GM21619 (cell line): ENCODE measurements at regions not wholly inside any gene's neighbourhood (a gene's known extent, or its start where the extent isn't known, plus 50 kb on each side); places are given as distances from the start of the nearest gene placed in this dataset.

Source experiments
- ATAC-seq: cut with Tn5 transposase; IDR thresholded peaks from one replicate; pipeline ENCODE4 v1.9.1; 2021; ENCODE audit not compliant: unreplicated experiment

DNA sequence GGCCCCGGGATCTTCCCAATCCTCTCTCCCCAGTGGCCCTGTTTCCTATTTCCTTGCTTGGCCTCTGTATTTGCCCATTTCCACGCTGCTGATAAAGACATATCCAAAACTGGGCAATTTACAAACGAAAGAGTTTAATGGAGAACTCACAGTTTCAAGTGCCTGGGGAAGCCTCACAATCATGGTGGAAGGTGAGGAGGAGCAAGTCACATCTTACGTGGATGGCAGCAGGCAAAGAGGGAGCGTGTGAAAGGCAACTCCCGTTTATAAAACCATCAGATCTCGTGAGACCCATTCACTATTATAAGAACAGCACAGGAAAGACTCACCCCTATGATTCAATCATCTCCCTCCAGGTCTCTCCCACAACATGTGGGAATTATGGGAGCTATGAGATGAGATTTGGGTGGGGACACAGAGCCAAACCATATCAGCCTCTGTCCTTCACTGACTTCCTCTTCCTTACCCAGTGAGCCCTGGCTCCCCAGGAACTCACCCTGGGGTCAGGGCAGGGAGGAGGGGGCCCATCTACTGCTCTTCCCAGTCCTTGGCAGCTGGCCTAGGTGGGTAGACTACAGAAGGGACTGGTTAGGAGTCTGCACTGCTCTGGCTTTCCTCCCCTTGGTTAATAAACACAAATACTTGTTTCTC, 105.8 kb upstream of the MYCN start:
- no peak for ATAC-seq

DNA sequence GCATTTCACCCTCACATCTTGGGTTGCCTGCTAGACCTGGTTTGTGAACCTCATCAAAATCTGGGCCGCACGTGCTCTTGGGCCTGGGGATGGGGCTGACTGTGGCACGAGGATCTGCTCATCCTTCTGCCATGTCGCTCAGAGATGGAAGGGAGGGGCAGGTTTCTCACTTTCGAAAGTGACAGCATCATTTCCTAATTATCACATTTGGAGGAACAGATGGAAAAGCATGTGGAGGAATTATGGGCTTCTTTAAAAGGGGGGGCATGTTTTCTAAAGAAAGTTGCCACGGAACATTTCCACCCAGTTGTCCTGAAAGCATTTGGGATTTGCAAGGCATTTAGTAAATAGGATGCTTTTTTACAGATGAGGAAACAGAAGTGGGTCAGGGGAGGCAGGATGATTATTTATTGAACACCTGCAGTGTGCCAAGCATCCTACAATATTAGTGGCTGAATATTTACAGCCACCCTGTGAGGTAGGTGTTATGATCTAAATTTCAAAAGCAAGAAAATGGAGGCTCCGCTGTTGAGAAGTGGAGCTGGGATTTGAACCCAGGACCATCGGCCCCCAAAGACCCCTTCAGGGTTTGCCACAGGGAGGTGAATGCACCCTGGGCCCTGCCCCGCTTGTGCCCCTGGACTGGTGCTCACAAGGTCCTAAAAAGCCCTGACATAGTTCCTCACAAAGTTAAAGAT, 104.2 kb upstream of the MYCN start:
- no peak for ATAC-seq

DNA sequence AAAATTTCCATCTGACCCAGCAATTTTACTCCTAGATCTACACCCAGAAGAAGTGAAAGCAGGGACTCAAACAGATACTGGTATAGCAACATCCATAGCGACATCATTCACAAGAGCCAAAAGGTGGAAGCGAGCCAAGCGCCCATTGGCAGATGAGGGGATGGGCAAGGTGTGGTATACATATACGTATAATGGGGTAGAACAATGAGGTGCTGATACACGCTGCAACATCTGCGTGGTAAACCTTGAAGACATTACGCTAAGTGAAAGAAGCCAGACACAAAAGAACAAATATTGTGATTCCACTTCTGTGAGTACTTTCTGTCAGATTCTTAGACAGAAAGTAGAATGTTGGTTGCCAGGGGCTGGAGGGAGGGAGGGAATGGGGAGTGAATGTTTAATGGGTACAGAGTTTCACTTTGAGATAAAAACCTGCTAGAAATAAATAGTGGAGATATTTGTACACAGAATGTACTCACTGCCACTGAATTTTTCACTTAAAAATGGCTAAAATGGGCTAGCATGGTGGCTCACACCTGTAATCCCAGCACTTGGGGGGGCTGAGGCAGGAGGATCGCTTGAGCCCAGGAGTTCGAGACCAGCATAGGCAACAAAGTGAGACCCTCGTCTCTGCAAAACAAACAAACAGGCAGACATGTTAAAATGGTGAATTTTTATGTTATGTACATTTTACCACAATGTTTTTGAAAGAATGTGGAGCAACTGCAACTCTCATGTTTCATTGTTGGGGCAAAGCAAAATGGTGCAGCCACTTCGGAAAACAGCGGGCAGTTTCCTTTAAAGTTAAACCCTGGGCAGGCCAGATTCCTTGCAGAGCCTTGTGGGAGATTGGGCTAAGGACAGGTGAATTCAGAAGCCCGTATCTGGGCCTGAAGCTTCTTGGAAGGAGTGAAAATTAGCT, 103.4 kb upstream of the MYCN start:
- no peak for ATAC-seq

DNA sequence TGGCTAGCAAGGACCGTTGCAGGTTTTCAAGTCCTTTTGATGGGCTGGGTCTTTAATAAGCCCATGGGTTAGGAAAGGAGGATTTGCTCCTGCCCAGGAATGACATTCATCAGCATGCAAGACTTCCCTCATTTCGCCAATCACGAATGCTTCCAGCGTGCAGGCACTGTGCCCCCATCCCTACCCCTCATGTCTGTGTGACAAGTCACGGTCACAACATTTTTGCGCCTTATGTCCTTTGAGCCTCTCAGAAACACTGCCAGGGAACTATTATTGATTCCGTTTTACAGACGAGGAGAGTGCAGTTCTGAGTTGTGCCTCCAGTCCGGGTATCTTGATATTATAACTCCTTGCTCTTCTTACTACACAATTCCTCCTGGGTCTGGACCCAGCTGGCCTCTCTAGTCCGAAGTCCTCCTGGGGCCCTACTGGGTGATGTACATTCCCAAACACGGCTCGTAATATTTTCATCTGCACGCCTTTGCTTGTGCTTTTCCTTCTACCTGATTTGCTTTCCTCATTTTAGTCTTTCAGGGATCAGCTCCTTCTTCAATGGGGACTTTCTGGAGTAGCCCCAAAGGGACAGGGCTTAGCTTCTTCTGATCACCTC, 101.8 kb upstream of the MYCN start:
- ATAC-seq, result no peak

DNA sequence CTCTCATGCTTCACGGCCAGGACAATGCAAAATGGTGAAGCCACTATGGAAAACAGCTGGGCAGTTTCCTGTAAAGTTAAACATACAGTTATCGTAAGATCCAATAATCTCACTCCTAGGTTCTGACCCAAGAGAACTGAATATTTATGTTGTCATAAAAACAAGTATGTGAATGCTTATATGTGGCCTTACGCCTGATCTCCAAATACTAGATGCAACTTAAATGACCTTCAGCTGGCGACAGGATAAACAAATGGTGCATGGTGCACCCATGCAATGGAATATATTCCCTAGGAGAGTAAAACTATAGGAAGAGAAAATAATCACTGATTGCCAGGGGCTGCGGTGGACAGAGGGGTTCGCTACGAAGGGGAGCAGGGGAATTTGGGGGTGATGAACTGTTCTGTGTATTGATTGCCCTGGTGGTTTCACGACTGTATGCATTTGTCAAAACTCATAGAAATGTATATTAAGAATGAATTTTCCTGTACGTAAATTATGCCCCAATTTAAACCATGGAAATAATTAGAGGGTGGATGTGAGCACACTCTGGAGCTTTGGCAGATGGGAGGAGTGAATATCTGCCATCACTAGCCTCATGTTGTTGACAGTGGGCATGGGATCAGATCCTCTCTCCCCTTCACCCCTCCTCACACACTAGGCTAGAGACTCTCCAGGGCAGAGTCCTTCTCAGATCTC, 100.8 kb upstream of the MYCN start:
- ATAC-seq, result no peak

DNA sequence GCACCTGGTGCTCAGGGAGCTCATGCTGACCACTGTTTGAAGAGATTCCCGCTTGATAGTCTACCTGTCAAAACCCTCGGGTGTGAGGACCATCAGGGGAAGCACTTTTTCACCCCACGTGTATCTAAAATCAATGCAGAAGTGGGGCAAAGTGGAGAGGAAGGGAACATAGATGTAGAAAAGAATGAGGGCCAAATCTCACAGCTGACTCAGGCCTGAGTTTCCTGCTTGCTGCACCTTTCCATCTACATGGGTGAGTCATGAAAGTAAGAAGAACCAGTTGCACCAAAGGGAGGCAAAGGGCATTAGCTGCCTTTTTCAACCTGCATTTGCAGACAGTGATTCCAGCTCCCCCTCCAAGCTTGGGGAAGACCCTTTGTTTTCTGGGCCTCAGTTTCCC, 100.2 kb upstream of the MYCN start:
- no peak for ATAC-seq

DNA sequence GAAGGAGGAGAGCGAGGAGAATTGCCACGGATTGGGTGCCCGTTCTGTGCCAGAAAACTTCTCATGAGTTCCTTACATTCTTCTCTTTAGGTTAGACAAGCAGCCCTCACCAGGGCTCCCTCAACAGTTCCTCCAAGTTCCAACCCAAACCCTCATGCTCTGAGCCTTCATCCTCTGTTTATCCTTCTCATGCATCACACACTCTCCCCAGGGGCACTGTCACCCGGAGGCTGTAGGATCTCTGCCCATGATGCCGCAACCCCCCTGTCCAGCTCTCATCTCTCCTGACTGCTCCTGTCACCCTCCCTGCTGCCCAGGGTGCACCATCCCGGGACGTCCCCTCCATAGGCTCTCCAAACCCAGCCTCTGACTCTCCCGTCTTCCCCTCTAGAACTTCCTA, 99.4 kb upstream of the MYCN start:
- no peak for ATAC-seq

DNA sequence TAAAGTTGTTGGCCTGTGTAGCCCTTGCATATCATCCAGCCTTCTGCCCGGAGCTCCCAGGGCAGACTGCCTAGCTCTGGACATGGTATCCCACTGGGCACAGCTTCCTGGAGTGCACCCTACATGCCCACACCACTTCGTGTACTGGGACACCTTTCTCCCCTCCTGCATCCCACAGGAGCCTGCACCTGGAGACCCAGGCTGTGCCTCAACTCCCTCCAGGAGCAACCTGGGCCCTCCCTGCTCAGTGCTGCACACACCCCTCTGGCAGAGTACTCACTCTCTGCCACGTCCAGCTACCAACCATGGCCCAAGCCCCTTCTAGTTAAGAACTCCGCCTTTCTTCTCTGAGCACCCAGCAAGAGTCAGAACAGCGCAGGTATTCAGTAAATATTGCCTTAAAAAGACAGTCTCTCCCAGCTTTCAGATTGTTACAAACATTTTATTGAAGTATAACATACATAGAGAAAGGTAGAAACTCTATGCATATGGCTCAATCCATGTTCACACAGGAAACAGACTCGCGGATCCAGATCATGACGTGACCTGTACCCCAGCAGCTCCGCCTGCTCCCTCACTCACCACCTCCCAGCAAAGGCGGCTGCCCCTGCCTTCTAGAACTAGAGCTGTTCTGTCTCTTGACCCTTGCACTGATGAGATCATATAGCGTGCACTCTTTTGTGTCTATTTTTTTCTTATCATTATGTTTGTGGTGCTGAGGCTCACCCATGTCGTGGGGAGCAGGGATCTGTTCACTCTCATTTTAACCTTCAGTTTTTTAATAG, 98.4 kb upstream of the MYCN start:
- ATAC-seq, result no peak

DNA sequence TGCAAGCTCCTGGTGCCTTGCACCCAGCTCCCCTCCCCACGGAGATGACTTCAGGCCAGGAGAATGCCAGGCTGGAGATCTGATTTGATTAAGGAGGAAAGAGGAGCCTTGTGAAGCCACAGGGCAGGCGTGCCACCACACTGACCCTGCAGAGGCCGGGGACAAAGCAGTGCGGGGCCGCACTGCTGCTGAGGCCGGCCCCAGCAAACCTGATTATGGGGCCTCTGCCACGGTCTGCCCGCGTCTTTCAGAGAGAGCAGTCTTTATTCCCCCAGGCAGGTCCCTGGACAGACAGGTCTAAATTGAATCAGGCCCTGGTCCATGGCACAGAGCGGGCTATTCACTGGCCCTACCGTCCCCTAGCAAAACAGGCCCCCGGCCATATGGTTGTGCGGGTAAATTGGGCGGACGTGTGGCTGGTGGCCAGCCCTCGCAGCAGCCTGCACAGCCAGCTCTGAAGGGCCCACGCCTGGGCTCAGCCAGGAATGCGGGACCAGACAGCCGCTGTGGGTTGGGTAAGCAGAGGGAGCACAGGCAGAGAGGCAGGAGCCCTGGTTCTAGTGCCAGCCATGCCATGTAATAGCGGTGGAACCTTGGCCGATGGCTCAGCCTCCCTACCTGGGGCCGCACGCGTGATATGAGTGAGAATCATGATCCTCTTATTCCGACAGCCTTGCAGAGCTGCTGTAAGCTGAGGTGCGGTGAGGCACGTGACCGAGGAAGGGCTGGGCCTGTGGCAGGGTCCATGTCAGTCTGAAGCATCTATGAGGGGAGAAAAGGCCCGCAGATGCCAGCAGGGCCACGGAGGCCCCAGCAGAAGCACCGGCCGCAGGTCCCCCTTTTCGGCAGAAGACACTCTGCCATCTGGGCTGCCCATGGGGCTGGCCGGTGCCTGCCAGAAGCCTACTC, 97.3 kb upstream of the MYCN start:
- no peak for ATAC-seq

DNA sequence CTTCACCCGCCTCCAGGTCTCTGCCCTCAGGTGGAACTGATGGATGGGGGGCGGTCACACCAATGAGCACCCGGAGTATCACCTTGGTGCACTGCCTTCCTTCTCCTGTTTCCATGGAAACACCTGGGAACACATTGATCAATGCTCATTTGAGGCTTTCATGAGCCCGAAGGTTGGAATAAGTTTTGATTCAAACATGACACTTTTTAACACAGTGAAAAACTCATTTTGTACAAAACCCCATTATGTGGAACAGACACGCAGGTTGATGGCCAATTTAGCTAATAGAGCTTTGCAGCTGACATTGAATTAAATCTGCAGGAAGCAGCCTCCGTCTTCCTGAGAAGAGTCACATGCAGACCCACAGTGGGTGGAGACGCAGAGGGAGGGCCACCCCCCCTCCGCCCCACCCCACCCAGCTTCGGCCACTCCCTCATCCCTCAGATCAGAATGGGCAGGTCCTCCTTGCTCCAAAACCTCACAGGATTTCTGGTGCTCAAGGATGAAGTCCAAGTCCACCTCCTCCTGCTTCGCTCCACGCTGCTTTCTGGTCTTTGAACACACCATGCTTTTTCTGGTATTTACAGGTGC, 96.0 kb upstream of the MYCN start:
- ATAC-seq, result no peak

DNA sequence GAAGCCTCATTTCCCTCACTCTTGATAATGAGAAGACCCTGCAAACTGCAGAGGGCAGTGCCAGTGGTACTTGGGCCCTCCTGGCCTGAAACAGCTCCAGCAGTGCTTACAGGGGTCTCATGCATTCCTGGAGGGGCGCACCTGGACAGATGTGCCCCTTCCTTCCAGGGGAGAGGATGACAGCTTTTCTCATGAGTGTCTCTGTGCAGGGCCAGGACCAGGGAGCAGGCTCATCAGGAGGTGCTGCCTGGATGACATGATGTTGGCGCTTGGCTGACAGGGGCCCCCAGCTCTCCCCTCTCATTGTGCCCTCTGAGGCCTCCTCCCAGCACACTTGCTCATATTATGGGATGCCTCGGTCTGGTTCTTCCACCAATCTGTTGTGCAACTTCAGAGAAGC, 95.1 kb upstream of the MYCN start:
- ATAC-seq, result no peak

DNA sequence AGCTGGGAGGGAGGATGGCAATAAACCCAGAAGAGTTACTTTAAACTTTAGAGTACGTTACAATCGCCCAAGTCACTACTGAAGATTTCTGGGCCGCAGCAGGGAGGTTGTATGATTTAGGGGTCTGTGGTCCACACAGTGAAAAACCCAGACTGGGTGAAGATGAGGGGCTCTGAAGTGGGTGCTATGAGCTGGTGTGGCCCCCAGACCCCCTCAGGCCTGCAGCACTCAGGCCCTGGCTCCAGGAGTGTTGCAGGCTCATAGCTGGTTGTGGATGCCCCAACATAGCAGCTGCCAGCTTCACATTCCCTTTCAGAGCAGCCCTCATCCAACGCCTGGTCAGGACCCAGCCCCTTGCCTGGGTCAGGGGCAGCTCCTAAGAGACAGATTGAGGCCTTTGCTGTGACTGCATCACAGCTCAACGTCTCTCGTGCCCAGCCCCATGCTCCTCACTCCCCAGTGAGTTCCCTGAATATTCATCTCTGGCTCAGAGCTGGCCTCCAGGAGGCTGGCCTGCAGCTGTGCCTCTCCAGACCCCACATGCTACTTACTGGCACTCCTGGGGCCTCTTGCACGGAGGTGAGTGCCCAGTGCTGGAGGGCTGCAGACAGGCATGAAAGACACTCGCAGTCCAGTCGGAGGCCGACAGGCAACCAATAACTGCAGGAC, 94.5 kb upstream of the MYCN start:
- no peak for ATAC-seq

DNA sequence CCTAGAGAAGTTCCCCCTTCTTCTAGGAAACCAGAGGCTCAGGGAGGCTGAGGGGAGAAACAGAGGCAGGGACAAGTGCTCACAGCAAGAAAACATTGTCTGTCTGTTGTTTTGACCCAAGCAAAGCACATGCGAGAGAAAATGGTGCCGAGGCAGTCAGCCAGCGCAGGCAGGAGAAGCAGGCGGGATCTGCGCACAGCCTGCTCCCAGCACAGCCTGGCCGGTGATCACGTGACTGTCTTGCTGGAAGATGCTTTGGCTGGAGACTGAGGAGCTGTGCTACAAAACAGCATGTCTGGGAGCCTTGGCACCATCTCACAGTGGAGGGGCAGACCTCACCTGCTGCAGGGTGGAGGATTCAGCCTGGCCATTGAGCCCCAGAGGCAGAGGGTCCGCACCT, 93.7 kb upstream of the MYCN start:
- ATAC-seq, result no peak

DNA sequence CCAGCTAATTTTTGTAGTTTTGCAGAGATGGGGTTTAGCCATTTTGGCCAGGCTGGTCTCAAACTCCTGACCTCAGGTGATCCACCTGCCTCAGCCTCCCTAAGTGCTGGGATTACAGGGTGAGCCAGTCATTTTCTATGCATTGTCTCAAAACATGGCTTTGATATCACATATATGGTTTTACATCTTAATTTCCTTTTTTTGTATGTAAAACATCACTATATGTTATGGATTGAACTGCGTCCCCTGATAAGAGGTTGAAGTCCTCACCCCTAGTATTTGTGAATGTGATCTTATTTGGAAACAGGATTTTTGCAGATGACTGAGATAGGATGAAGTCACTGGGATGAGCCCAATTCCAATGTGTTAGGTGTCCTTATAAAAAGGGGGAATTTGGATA, 89.8 kb upstream of the MYCN start:
- no peak for ATAC-seq

DNA sequence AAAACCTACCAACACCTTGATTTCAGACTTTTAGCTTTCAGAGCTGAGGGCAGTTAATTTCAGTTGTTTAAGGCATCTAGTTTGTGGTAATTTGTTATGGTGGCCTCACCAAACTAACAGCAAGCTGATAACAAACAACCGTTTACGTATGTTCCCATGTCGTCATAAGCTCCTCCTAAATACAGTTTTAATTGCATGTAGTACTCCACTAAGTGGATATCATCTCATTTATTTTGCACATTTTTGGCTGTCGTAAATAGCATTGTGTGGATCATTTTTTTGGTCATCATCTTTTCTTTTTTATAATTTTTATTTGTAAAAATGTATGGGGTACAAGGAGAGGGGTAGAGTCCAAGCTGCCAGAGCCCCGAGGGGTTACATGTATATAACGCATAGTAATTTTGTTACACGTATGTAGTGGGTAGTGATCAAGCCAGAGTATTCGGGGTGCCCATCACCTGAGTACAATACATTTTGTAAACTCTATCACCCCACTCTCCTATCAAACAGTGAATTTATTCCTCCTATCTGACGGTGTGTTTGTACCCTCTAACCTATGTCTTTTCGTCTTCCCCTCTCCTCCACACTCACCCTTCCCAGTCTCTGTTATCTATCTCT, 89.2 kb upstream of the MYCN start:
- ATAC-seq, result no peak

DNA sequence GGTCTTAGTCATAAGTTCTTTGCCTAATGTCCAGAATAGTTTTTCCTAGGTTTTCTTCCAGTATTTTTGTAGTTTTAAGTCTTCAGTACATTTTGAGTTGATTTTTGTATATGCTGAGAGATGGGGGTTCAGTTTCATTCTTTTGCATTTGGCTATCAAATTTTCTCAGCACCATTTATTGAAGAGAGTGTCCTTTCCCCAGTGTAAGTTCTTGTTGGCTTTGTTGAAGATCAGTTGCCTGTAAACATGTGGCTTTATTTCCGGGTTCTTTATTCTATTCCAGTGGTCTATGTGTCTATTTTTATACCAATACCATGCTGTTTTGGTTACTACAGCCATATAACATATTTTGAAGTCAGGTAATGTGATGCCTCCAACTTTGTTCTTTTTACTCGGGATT, 87.5 kb upstream of the MYCN start:
- ATAC-seq, result no peak

DNA sequence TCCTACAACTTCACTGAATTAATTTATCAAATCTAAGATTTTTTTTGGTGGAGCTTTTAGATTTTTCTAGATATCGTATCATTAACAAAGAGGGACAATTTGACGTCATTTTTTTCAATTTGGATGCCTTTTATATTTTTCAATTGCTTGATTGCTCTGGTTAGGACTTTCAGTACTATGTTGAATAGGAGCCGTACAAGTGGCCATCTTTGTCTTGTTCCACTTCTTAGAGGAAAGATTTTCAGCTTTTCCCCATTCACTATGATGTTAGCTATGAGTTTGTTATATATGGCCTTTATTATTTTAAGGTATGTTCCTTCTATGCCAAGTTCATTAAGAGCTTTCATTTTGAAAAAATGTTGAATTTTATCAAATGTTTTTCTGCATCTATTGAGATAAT, 86.4 kb upstream of the MYCN start:
- no peak for ATAC-seq

DNA sequence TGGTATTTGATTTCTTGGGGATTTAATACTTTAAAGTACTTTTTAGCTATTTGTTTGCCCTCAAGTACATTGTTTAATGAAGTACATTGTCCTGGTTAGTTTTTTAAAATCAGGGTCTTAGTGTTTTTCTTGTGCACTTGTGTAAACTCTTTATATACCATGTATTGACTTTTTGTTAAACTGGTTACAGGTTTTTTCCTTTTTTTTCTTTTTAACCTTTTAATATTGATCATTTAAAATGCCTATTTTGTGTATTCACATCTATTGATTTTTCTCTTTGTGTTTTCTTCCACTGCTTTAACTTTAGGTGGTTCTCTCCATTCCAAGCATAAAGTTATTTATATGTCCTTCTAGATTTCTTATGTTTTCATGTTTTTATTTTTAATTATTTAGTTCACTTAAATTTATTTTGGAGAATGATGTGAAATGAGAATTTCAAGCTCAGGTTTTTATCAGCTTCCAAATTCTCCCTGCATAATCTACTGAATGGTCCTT, 84.5 kb upstream of the MYCN start:
- ATAC-seq, result no peak
